GM19452 (cell line): ENCODE measurements at regions not wholly inside any gene's neighbourhood (a gene's known extent, or its start where the extent isn't known, plus 50 kb on each side); places are given as distances from the start of the nearest gene placed in this dataset.
"Not testable (repeated sequence)": the region's sequence is repeated elsewhere in the genome, so short reads cannot be mapped to it uniquely, and the experiment has no call there.

Experiments used
- ATAC-seq: cut with Tn5 transposase; IDR thresholded peaks from one replicate; pipeline ENCODE4 v1.9.1; 2021; ENCODE audit not compliant: unreplicated experiment

GRCh38 chr6:30832864-30833263, 51.5 kb upstream of the DDR1 start:
- ATAC-seq: no peak

- no peak for ATAC-seq
Observed at GRCh38 chr6:30830438-30830837, 53.9 kb upstream of the DDR1 start.

- no peak for ATAC-seq
Observed at GRCh38 chr6:30829639-30830255, 54.6 kb upstream of the DDR1 start.

GRCh38 chr6:30829033-30829432, 55.3 kb upstream of the DDR1 start:
- no peak for ATAC-seq

GRCh38 chr6:30828027-30828962, 56.0 kb upstream of the DDR1 start:
- ATAC-seq: no peak

GRCh38 chr6:30826961-30827342, 57.4 kb upstream of the DDR1 start:
- no peak for ATAC-seq

GRCh38 chr6:30824698-30825097, 59.6 kb upstream of the DDR1 start:
- no peak for ATAC-seq

GRCh38 chr6:30823534-30823865, 60.8 kb upstream of the DDR1 start:
- ATAC-seq: no peak

GRCh38 chr6:30821862-30822784, 62.2 kb upstream of the DDR1 start:
- no peak for ATAC-seq

GRCh38 chr6:30820193-30820592, 64.1 kb upstream of the DDR1 start:
- ATAC-seq: no peak

GRCh38 chr6:30819297-30819917, 64.9 kb upstream of the DDR1 start:
- ATAC-seq: no peak

GRCh38 chr6:30818391-30818841, 65.9 kb upstream of the DDR1 start:
- ATAC-seq: no peak

- ATAC-seq: no peak
Observed at GRCh38 chr6:30816791-30817739, 67.3 kb upstream of the DDR1 start.

- ATAC-seq: not testable (repeated sequence)
Observed at GRCh38 chr6:30816296-30816695, 68.0 kb upstream of the DDR1 start.

- not testable (repeated sequence) for ATAC-seq
Observed at GRCh38 chr6:30815041-30815742, 69.1 kb upstream of the DDR1 start.

GRCh38 chr6:30814146-30815040, 69.9 kb upstream of the DDR1 start:
- ATAC-seq: no peak

- no peak for ATAC-seq
Observed at GRCh38 chr6:30813631-30814145, 69.3 kb upstream of the IER3 start.

GRCh38 chr6:30810813-30811339, 66.5 kb upstream of the IER3 start:
- peak; percentile 80 for ATAC-seq
